GM19328 (cell line): ENCODE measurements at regions not wholly inside any gene's neighbourhood (a gene's known extent, or its start where the extent isn't known, plus 50 kb on each side); places are given as distances from the start of the nearest gene placed in this dataset.

ENCODE experiments used
- ATAC-seq: cut with Tn5 transposase; IDR thresholded peaks from one replicate; pipeline ENCODE4 v1.9.1; 2021; ENCODE audit warnings: mild to moderate bottlenecking, moderate library complexity; ENCODE audit not compliant: unreplicated experiment

DNA sequence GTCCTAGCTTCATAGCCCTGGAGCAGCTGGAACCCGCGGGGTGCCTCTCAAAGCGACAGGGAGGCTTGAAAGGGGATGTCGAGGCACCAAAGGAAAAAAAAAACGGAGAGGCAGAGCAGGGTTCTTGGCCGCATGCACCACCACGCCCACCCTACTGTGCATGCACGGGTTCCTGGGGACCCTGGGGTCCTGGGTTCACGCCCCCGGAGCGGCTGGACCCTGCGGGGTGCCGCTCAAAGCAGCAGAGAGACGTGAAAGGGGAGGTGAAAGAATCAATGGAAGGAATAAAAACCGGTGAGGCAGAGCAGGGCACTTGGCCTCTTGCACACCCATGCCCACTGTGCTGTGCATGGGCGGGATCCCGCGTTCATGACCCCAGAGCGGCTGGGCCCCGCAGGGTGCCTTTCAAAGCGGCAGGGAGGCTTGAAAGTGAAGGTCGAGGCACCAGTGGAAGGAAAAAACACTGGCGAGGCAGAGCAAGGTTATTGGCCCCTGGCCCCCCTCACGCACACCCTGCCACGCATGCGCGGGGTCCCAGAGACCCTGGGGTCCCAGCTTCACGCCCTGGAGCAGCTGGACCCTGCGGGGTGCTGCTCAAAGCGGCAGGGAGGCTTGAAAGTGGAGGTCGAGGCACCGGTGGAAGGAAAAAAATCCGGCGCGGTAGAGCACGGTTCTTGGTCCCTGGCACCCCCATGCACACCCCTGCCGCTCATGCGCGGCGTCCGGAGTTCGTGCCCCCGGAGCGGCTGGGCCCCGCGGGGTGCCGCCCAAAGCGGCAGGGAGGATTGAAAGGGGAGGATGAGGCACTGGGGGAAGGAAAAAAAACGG is 318.5 kb downstream of the ALG10 start:
- ATAC-seq = no peak

DNA sequence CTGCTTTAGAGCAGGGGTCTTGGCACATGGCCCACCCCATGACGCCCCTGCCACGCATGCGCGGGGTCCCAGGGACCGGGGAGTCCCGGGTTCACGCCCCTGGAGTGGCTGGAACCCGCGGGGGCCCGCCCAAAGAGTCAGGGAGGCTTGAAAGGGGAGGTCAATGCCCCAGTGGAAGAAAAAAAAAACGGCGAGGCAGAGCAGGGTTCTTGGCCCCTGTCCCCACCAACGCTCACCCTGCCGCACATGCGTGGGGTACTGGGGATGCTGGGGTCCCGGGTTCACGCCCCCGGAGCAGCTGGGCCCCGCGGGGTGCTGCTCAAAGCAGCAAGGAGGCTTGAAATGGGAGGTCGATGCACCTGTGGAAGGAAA is 319.1 kb downstream of the ALG10 start:
- no peak for ATAC-seq

DNA sequence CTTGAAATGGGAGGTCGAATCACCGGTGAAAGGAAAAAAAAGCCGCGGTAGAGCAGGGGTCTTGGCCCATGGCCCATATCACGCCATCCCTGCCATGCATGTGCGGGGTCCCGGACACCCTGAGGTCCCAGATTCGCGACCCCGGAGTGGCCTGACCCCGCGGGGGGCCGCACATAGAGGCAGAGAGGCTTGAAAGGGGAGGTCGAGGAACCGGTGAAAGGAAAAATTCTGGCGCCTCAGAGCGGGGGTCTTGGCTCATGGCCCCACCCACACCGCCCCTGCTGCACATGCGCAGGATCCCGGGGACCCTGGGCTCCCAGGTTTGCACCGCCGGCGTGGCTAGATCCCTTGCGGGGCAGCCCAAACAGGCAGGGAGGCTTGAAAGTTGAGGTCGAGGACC is 319.8 kb downstream of the ALG10 start:
- ATAC-seq = no peak

DNA sequence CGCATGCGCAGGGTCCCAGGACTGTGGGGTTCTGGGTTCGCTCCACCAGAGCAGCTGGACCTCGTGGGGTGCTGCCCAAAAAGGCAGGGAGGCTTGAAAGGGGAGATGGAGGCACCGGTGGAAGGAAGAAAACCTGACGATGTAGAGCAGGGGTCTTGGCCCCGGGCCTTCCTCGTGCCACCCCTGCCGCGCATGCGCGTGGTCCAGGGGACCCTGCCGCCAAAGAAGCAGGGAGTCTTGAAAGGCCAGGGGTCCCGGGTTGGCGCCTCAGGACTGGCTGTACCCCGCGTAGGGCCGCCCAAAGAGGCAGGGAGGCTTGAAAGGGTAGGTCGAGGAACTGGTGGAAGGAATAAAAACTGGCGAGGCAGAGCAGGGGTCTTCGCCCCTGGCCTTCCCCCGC is 321.0 kb downstream of the ALG10 start:
- ATAC-seq = no peak

DNA sequence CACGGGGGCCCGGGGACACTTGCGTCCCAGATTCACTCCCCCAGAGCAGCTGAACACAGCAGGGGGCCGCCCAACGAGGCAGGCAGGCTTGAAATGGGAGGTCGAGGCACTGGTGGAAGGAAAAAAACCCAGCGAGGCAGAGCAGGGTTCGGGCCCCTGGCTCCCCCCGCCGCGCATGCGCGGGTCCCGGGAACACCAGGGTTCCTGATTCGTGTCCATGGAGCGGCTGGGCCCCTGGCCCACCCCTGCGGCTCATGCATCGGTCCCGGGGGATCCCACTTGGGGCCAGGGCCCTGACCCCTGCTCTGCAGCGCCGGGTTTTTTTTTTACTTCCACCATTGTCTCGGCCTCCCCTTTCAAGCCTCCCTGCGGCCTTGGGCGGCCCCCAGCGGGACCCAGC is 321.5 kb downstream of the ALG10 start:
- no peak for ATAC-seq

DNA sequence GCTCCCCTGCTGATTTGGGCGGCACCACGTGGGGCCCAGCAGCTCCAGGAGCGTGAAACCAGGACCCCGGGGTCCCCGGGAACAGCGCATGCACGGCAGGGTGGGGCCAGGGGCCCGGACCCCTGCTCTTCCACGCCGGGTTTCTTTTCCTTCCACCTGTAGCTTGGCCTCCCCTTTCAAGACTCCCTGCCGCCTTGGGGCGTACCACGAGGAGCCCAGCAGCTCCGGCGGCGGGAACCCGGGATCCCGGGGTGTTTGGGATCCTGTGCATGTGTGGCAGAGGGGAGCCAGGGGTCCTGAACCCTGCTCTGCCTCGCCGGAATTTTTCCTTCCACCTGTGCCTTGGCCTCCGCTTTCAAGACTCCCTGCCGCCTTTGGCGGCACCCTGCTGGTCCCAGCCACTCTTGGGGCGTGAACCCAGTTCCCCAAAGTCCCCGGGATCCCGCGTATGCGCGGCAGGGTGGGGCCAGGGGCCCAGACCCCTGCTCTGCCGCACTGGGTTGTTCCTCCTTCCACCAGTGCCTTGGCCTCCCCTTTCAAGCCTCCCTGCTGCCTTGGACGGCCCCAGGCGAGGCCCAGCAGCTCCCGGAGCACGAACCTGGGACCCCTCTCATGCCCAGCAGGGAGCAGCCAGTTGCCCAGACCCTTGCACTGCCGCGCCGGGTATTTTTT is 322.7 kb downstream of the ALG10 start:
- ATAC-seq = no peak

DNA sequence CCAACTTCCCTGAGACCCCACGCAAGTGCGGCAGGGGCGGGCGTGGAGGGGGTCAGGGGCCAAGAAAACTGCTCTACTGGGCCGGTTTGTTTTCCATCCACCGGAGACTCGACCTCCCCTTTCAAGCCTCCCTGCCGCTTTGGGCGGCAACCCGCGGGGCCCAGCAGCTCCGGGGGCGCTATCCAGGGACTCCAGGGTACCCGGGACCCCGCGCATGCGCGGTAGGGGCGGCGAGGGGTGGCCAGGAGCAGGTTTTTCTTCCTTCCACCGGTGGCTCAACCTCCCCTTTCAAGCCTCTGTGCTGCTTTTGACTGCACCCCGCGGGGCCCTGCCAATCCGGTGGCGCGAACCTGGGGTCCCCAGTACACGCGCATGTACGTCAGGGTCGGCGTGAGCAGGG is 323.5 kb downstream of the ALG10 start:
- no peak for ATAC-seq

DNA sequence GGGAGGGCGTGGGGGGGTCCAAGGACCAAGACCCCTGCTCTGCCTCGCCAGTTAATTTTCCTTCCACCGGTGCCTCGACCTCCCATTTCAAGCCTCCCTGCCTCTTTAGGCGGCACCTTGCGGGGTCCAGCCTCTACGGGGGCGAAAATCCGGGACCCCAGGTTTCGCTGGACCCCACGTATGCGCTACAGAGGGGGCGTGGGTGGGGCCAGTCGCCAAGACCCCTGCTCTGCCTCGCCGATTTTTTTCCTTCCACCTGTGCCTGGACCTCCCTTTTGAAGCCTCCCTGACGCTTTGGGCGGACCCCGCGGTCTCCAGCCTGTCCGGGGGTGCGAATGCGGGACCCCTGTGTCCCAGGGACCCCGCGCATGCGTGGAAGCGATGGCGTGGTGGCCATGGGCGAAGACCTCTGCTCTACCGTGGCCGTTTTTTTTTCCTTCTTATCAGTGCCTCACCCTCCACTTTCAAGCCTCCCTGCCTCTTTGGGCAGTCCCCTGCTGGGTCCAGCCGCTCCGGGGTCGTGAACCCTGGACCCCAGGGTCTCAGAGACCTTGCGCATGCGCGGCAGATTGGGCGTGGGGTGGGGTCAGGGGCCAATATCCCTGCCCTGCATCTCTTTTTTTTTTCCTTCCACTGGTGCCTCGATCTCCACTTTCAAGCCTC is 324.2 kb downstream of the ALG10 start:
- no peak for ATAC-seq

DNA sequence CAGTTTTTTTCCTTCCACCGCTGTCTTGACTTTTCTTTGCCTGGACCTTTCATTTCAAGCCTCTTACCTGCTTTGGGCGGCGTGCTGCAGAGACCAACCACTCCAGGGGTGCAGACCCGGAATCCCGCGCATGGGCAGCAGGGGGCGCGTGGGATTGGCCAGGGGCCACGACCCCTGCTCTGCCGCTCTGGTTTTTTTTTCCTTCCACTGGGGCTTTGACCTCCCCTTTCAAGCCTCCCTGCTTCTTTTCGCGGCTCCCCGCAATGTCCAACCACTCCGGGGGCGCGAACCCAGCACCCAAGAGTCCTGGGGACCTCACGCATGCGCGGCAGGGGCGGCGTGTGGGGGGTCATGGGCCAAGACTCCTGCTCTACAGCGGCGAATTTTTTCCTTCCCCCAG is 325.1 kb downstream of the ALG10 start:
- no peak for ATAC-seq

DNA sequence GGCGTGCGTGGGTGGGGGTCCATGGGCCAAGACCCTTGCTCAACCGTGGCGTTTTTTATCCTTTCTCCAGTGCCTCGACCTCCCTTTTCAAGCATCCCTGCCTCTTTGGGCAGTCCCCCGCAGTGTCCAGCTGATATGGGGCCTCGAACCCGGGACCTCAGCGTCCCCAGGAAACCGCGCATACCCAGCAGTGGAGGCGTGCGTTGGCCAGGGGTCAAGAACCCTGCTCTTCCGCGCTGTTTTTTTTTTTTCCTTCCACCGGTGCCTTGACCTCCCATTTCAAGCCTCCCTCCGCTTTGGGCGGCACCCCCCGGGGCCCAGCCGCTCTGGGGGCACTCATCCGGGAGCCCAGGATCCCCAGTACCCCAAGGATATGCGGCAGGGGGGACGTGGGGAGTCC is 325.8 kb downstream of the ALG10 start:
- ATAC-seq = no peak

DNA sequence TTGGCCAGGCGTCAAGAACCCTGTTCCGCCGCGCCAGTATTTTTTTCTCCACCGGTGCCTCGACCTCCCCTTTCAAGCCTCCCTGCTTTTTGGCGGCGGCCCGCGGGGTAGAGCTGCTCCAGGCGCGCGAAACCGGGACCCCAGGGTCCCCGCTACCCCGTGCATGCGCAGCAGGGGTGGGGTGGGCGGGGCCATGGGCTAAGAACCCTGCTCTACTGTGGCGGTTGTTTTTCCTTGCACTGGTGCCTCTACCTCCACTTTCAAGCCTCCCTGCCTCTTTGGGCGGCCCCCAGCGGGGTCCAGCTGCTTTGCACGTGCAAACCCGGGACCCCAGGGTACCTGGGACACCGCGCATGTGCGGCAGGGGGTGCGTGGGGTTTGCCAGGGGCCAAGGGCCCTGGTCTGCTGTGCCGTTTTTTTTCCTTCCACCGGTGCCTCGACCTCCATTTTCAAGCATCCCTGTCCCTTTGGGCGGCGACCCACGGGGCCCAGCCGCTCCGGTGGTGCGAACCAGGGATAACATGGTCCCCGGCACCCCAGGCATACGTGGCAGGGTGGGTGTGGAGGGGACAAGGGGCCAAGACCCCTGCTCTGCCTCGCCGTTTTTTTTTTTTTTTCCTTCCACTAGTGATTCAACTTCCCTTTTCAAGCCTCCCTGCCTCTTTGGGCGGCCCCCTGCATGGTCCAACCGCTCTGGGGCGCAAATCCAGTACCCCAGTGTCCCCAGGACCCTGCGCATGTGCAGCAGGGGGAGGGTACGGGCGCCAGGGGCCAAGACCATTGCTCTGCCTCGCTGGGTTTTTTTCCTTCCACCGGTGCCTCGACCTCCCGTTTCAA is 326.8 kb downstream of the ALG10 start:
- no peak for ATAC-seq

DNA sequence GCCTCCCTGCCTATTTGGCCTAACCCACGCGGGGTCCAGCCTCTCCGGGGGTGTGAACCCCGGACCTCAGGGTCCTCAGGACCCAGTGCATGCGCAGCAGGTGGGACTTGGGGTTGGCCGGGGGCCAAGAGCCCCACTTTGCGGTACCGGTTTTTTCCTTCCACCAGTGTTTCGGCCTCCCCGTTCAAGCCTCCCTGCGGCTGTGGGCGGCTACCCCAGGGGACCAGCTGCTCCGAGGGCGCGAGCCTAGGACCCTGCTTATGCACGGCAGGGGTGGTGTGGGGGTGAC is 327.3 kb downstream of the ALG10 start:
- no peak for ATAC-seq

DNA sequence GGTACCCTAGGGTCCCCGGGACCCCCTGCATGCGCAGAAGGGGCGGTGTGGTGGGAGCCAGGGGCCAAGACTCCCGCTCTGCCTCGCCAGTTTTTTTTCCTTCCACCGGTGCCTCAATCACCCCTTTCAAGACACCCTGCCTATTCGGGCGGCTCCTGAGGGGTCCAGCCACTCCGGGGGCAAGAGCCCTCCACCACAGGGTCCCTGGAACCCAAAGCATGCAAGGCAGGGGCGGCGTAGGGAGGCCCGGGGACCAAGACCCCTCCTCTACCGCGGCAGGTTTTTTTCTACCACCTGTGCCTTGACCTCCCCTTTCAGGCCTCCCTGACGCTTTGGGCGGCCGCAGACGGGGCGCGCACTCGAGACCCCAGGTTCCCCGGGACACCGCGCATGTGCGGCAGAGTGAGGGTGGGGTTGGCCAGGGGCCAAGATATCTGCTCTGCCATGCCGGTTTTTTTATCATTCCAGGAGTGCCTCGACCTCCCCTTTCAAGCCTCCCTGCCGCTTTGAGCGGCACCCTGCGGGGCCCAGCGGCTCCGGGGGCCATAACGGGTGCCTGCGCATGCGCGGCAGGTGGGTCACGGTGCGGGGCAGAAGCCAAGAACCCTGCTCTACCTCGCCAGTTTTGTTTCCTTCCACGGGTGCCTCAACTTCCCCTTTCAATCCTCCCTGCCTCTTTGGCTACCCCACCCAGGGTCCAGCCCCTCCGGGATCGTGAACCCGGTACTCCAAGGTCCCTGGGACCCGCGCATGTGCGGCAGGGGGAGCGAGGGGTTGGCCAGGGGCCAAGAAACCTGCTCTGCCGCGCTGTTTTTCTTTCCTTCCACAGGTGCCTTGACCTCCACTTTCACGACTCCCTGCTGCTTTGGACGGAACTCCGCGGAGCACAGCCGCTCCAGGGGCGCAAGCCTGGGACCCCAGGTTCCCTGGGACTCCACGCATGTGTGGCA is 328.1 kb downstream of the ALG10 start:
- ATAC-seq = no peak

DNA sequence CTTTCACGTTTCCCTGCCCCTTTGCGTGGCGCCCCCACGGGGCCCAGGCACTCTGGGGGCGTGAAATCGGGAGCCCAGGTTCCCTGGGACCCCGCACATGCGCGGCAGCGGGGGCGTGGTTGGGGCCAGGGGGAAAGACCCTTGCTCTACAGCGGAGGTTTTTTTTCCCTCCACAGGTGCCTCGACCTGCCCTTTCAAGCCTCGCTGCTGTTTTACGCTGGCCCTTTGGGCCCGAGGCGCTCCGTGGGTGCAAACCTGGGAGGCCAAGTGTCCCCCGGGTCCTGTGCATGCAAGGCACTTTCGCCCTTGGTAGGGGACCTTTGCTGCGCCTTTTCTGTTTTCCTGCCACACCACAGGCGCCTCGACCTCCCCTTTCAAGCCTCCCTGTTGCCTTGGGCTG is 329.8 kb downstream of the ALG10 start:
- no peak for ATAC-seq

DNA sequence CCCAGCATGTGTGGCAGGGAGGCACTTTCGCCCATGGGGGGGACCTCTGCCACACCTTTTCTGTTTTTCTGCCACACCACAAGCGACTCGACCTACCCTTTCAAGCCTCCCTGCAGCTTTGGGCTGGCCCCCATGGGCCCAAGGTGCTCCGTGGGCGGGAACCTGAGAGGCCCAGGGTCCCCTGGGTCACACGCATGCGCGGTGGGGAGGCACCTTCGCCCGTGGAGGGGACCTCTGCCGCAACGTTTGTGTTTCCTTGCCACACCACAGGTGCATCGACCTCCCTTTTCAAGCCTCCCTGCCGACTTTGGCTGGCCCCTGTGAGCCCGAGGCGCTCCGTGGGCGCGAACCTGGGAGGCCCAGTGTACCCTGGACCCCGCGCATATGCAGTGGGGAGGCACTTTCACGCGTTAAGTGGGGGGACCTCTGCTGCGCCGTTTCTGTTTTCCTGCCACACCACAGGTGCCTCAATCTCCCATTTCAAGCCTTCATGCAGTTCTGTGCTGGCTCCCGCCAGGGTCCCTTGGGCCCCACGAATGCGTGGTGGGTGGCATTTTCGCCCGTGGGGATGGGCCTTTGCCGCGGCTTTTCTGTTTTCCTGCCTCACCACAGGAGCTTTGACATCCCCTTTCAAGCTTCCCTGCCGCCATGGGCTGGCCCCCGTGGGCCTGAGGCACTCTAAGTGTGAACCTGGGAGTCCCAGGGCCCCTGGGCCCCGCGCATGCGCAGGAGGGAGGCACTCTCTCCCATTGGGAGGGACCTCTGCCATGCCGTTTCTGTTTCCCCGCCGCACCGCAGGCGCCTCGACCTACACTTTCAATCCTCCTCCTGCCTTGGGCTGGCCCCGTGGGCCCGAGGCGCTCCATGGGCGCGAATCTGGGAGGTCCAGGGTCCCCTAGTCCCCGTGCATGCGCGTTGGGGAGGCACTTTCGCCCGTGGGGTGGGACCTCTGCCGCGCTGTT is 332.2 kb downstream of the ALG10 start:
- no peak for ATAC-seq

DNA sequence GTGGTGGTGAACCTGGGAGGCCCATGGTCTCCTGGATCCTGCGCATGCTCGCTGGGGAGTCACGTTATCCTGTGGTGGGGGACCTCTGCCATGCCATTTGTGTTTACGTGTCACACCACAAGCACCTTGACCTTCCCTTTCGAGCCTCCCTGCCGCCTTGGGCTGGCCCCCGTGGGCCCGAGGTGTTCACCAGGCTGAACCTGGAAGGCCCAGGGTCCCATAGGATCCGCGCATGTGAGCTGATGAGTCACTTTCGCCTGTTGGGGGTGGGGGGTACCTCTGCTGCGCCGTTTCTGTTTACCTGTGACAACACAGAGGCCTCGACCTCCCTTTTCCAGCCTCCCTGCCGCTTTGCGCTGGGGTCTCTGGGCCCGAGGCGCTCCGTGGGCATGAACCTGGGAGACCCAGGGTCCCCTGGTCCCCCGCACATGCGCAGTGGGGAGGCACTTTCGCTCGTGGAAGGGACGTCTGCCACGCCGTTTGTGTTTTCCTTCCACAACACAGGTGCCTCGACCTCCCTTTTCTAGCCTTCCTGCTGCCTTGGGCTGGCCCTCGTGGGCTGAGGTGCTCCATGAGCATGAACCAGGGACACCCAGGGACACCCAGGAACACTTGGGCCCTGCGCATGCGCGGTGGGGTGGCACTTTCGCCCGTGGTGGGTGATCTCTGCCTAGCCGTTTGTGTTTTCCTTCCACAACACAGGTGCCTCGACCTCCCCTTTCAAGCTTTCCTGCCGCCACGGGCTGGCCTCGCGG is 334.1 kb downstream of the ALG10 start:
- ATAC-seq = no peak

DNA sequence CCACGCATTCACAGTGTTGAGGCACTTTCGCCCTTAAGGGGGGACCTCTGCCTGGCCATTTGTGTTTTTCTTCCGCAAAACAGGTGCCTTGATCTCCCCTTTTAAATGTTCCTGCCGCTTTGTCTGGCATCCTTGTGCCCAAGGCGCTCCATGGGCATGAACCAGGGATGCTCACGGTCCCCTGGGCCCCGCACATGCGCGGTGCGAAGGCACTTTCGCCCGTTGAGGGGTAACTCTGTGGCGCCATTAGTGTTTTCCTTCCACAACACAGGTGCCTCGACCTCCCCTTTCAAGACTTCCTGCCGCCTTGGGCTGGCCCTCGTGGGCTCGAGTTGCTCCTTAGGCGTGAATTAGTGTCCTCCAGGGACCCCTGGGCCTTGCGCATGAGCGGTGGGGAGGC is 335.5 kb downstream of the ALG10 start:
- no peak for ATAC-seq

DNA sequence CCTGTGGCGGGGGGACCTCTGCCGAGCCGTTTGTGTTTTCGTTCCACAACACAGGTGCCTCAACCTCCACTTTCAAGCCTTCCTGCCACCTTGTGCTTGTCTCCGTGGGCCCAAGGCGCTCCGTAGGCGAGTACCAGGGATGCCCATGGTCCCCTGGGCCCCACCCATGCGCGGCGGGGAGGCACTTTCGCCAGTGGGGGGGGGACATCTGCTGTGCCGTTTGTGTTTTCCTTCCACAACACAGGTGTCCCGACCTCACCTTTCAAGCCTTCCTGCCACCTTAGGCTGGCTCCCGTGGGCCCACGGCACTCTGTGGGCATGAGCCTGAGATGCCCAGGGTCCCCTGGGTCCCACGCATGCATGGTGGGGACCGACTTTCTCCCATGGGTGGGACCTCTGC is 335.9 kb downstream of the ALG10 start:
- no peak for ATAC-seq
